HG02970 (cell line): ENCODE measurements at regions not wholly inside any gene's neighbourhood (a gene's known extent, or its start where the extent isn't known, plus 50 kb on each side); places are given as distances from the start of the nearest gene placed in this dataset.

Experiments used
- ATAC-seq: cut with Tn5 transposase; IDR thresholded peaks from one replicate; pipeline ENCODE4 v1.9.1; 2021; ENCODE audit warnings: mild to moderate bottlenecking, moderate library complexity, moderate number of reproducible peaks; ENCODE audit not compliant: unreplicated experiment, low FRiP score

DNA sequence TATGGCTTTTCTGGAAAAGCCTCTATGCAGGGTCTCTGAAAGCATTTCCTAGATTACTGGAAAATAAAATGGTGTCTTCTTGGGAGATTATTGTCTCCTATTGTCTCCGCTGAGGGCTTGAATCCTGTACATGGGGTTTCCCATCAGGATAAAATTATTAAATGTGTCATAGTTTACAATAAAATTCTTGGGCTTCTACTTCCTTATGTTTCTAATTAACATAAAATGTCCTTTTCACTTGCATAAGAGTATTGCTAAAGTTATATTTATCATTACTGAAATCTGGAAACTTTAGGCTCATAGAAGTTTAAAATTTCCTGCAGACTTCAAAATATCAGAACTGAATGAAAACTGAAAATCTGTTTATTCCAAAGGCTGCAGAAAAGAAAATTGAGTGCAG, 595.5 kb upstream of the AGTR1 start:
- ATAC-seq = no peak

DNA sequence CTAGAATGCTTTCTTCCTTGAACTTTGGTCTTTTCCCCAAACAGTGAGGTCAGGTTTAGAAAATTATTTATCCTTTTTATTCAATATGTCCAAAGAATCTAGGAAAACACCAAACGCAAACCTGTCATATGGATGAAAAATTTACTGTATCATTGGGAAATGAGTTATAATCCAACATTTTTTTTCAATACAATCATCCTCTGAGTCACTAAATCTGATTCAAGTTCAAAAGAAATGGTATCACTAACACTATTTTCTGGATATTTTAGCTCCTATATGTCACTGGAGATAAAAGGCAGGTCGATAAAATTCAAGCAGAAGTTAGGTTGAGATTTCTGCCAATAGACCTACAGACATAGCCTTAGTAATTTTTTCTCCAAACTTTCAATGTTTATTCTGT, 591.6 kb upstream of the AGTR1 start:
- no peak for ATAC-seq

DNA sequence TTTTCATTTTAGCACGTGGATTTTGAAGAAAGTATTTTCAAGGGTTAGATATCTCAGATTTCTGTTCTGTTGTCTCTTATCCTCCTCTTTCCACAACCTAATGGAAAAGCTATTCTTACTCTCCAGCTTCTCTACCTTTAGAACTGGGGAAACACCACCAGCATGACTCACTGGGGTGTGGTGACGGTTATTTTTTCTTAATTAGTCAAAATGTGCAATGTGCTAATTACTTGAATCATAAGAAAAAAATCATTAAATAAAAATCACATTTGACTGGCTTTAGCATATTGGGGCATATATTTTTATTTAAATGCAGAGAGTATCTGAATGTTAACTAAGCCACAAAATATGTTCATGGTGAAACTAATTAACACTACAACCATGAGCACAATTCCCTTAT, 570.7 kb upstream of the AGTR1 start:
- no peak for ATAC-seq

DNA sequence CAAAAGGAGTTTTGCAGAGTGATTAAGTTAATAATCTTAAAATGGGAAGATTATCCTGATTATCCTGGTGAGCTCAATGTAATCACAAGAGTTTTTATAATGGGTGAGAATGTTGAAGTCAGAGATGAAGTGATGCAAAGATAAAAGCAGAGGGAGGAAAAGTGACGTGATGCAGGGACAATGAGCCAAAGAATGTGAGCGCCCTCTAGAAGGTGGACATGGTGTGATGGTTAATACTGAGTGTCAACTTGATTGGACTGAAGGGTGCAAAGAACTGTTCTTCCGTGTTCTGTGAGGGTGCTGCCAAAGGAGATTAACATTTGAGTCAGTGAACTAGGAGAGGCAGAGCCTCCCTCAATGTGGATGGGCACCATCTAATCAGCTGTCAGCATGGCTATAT, 569.6 kb upstream of the AGTR1 start:
- ATAC-seq = no peak

DNA sequence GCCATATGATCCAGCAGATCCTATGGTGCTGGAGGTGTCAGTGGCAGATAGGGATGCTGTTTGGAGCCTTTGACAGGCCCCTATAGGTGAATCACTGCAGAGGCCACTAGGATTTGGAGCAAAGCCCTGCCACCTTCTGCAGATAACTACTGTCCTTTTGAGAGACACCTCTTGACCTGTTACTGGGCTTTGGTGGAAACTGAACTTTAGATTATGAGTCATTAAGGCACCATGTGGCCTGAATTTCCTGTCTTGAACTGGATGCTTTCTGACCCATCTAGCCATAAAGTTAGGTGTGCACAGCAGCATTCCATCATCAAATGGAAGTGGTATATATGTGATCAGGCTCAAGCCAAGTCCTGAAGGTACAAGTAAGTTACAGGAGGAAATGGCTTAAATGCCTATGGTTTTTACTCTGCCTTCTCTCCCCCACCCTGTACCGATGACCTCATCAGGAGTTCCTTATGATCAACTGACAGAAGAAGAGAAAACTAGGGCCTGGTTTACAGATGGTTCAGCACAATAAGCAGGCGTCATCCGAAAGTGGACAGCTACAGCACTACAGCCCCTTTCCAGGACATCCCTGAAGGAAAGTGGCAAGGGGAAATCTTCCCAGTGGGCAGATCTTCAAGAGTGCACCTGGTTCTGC, 565.6 kb upstream of the AGTR1 start:
- ATAC-seq = no peak

DNA sequence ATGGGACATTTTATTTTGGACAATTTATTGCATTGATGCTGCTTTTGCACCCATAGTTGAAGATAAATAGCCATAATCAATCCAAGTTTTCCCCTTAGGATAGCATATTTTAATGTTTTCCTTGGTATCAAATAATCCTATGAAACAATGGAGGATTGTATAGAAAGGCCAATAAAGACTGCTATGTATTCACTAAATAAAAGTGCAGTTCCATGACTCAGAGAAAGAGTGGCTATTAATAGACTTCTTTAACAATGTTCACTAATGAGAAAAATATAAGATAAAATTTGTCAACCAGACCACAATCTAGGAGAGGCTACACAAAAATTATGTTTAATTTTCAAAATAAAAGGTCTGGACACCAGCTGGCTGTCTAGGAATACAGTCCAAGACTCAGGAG, 560.9 kb upstream of the AGTR1 start:
- no peak for ATAC-seq

DNA sequence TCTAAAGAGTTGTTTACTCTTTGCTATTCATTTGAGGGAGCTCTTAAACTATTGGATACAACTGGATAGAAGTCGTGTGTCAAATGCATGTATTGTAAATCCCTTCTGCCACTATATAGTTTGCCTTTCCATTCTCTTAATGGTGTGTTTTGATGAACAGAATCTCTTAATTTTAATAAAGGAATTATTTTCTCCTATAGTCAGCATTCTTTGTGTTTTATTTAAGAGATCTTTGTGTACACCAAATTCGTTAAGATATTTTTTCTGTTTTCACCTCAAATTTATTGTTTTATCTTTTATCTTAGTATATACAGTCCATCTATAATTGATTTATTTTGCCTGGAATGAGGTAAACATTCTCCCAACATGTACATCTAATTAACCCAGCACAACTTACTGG, 551.5 kb upstream of the AGTR1 start:
- ATAC-seq = no peak

DNA sequence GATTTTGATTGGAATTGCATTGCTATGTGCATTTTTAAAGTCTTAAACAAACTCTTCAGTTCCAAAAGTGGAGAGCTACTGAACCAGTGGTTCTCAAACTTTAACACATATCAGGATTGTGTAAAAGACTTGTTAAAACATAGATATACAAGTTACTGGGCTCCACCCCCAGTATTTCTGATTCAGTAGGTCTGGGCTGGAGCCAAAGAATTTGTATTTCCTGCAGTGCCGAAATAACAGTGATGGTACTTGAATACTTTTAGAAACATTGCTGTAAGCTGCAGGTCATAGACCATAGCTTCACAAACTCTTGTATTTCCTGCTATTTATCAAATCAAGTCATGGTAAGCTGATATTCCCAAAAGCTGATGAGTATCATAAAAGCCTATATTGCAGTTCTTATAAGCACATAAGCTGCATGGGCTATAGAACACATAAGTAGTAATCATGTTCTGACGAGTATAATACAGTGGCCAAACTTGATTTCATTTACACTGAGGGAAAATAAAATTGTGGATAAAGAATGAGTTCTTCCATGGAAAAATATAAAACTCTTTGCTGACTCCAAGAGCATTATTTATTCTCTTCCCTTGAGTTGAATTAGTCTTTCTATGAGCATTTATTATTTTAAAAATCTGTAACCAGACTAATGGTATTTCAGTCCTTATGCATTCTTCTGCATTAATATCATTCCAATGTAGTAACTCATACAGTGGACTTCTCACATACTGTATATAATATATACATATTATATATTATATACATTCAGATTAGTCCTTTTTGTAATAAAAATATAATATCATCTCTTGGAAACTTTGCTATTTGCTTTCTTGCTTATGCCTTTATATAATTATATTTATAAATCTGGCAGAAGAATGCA, 550.5 kb upstream of the AGTR1 start:
- no peak for ATAC-seq

DNA sequence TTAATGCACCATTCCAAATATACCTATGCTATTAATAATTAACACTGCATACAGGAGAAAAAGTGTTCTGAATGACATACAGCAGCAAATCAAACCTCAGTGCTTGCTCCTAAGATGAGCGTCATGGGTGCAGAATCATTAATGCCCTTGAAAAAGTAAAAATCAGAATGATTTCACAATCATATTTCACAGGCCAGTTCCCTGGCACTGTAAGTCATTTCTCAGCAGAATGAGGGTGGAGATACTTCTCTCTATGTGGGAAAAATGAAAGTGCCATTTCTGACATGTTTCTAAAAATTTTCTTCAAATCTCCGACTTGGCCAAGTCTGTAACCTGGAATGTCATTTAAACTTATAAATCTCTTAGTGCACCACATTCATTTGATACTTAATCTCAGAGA, 549.8 kb upstream of the AGTR1 start:
- no peak for ATAC-seq

DNA sequence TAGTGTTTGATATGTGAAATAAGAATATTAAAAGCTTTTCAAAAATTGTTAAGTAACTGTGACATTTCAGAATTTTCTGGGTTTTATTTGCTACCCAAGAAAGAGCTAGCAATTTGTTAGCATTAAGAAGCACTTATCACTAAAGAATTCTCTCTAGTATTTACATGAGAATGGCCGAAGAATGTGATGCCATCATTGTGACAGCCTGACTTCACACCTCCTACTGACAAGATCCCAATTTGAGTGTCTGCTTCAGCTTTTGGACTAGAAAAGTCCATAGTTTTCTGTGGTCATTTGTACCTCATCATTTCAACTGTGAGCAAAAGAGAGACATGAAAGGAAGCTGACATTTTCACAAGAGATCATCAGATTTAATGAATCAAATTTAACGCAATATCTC, 548.1 kb upstream of the AGTR1 start:
- no peak for ATAC-seq

DNA sequence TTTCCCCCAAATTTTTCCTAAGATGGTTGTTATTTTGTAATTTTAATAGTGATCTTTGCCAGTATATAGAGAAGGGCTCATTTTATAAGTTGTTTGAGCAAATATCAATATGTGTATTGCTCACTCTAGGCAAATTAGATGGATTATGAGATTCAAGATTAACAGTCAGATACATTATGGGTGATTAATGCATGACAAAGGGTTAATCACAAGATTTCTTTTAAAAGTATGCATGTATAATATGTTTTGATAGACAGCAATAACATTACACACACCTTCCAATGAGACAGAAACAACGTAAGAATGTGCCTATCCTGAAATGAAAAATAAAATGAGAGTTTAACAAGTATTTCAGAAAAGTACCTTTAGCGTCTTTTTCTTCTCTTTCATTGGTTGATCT, 547.6 kb upstream of the AGTR1 start:
- ATAC-seq = no peak

DNA sequence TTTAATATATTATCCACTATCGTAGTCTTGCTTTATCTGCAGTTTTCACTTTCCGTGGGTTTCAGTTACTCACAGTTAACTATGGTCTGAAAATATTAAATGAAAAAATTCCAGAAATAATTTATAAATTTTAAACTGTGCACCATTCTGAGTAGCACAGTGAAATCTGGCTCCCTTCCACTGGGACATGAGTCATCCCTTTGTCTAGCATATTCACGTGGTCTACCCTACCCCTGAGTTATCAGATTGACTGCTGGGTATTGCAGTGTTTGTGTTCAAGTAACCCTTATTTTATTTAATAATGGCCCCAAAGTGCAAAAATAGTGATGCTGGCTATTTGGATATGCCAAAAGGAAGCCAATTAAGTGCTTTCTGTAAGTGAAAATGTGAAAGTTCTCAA, 539.5 kb upstream of the AGTR1 start:
- no peak for ATAC-seq

DNA sequence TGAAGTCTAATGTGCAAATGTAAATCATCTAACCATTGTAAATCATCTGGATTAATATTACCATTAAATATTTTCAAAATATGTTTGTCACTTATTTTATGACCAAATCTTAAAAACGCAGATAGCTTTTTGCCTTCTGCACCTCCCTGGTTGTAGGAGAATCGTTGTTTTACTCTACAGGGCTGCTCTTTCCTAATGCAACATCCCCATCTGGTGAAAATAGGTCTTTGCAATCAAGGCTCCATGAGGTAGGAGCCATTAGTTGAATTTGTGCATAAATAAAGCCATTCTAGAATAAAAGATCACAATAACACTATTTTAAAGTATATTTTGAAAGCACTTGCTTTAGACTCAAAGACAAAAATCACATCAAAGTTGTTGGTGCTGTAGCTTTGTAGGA, 535.6 kb upstream of the AGTR1 start:
- ATAC-seq = no peak

DNA sequence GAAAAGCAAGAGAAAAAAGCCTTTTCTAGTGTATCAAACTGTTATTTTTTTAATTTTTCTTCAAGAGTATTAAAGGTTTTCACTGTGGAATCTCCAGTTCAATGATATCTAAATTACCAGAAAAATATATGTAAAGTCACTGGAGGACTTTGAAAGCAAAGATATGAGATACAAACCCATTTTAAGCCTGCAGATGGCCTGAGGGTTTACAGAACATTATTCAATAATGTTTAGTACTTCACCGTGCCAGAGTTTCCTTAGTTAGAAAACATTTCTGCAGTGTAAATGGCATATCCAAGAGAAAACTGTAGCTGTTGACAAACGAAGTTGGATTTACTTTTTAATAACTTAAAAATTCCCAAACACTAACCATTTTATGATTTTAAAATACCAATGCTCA, 529.4 kb upstream of the AGTR1 start:
- ATAC-seq = no peak

DNA sequence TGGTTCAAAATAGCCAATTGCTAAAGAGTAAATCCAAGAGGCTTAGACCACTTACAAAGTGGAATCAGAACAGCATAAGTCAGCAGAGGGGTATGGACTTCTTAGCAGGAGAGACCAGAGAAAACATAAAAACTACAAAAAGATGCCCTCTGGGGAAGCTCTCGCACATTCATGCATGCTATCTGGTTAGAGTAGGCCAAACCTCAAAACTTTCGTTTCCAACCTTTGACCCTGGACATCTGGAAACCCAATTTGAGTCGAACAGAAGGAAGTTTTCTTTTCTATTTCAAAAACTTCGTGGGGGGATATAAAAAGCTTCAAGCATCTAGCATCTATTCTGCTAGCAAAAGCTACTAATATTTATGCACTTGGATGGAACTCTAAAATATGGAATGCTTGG, 523.9 kb upstream of the AGTR1 start:
- ATAC-seq = no peak

DNA sequence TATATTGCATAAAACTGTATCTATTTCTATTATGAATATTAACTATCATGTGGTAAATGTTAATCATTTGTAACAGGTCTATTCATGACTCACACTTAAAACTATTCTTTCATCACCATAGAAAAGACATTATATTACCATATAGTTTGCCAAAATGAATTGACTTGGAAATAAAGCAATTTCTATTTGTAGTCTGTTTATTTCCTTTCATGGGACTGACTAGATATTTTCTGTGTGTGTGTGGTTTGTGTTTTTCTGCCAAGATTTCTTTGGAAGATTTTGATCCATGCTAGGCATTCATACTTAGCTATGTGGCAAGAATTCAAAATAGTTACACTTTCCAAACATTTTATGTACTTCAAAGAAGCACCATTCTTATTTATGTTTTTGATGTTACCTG, 522.5 kb upstream of the AGTR1 start:
- ATAC-seq = no peak

DNA sequence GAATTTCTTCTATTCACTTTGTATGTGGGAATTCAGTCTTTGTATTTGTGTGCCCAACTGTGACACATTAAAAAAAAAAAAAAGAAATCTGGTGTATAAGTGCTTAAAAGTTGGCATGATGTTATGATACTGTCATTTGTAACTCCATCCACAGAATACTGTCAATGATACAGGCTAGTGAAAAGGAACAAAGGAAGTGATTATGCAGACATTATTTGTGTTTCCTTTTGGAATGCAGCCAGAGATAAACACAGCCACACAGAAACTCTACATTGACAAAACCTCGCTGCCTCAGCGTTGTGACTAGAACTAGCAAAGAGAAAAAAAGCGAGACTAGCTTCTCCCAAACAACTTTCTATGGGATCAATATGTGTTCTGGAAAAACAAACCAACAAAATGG, 519.2 kb upstream of the AGTR1 start:
- ATAC-seq = no peak

DNA sequence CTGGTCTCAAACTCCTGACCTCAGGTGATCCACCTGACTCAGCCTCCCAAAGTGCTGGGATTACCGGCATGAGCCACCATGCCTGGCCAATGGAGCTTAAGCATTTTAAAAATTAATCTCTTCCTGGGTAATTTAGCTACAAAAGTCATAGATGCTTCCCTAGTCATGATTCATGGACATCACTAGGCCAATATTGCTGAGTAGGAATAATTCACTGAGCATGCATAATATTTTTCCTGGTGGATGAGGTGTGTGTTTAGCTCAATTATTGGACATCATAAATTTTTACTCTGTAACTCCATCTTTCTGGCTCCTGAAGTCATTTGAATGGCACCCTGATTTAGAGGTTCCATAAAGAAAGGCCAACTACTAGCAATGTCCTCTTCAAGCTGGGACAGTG, 512.9 kb upstream of the AGTR1 start:
- ATAC-seq = no peak

DNA sequence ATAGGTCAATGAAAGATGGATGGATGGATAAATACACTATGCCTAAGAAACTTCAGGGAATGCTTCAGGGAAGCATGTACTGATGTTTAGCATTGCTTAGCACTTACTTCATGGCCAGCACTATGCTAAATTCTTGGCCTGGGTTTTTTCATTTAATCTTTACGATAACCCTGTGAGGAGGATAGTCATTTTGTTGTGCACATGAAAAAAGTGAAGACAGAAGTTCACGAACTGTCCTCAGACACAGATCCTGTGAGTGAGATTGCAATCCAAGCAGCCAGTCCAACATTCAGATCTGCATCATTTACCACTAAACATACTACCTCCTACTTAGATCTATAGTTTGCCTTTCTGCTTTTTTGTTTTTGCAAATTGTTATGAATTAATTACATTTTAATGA, 510.8 kb upstream of the AGTR1 start:
- no peak for ATAC-seq

DNA sequence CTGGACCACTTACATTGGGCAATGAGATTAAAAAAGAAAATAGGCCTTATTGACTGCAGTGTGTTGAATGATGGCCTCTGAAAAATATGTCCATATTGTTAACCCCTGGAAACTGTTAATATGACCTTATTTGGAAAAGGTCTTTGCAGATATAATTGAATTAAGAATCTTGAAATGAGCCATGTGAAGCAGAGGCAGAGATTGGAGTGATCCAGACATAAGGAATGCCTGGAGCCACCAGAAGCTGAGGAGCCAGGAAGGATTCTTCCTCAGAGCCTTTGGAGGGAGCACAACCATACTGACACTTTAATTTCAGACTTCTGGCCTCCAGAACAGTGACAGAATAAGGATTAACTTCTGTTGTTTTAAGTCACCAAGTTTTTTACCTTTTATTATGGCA, 510.4 kb upstream of the AGTR1 start:
- ATAC-seq = no peak

DNA sequence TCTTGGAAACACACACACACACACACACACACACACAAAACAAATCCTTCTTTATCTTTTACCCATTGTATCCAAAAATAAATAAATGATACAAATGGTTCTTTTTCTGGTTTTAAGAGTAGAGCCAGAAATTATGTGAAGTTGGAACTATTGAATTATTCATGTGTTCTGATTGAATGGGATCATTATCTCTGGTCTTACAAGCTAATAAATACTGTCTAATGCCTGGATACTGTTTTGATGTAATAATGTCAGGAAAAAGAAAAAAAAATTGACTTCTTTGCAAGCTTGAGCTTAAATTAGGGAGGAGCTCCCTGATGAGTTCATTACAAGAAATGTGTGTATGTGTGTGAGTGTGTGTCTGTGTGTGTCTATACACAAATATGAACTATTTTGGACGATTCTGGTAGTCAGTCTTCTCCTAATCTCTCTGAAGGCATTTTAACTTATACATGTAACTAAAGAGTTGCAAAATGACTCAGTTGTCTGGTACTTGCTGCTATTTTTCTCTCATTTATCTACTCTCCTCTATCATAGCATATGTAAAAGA, 507.2 kb upstream of the AGTR1 start:
- no peak for ATAC-seq

DNA sequence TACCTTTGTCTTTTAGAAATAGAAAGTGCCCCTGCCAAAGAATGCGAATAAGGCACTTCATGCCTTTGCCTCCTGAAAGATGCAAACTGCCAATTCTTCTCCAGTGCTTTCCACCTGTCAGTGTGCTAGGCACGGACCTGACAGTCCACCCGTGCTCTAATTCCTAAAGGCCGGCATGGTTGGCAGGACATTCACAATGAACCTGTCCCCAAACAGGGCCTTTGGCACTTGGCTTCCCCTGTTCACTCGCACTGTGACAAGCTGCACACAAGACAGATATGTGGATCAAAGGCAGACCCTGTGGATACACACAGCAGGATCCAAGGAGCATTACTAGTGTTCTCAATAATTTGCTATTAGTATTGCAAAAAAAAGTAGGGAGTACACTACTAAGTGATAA, 505.7 kb upstream of the AGTR1 start:
- no peak for ATAC-seq
